Cardiac septum (tissue), 1 donor: ENCODE measurements at regions not wholly inside any gene's neighbourhood (a gene's known extent, or its start where the extent isn't known, plus 50 kb on each side); places are given as distances from the start of the nearest gene placed in this dataset.
"Not testable (repeated sequence)": the region's sequence is repeated elsewhere in the genome, so short reads cannot be mapped to it uniquely, and the experiment has no call there.

Experiments used
- DNase-seq: peaks from one replicate; pipeline ENCODE4 v3.0.0-alpha.2; 2020; ENCODE audit warnings: low spot score
- intact Hi-C: fragments of 100-400 bp; cut with DNase I; formaldehyde crosslinking; loops from one replicate; pipeline ENCODE4 v1.14.0; 2022
- donor health status: DM: no; HTN: no; CAD: no.

GRCh38 chr14:43535231-43535838 lies 971.7 kb downstream of the FSCB start:
- intact Hi-C loops: no loop called here
- no peak for DNase-seq

GRCh38 chr14:43532825-43533416 lies 974.2 kb downstream of the FSCB start:
- no peak for DNase-seq
- intact Hi-C loops: no loop called here

- DNase-seq: no peak
- intact Hi-C loops: no loop called here
Observed at GRCh38 chr14:43528321-43528720, 978.8 kb downstream of the FSCB start.

- DNase-seq: no peak
- intact Hi-C loops: no loop called here
Observed at GRCh38 chr14:43525658-43526057, 981.4 kb downstream of the FSCB start.

GRCh38 chr14:43522901-43523300 lies 984.2 kb downstream of the FSCB start:
- intact Hi-C loops: no loop called here
- no peak for DNase-seq

- no peak for DNase-seq
- intact Hi-C loops: no loop called here
Observed at GRCh38 chr14:43522191-43522590, 984.9 kb downstream of the FSCB start.

GRCh38 chr14:43503508-43503907 lies 1003.6 kb downstream of the FSCB start:
- intact Hi-C loops: no loop called here
- DNase-seq: no peak

GRCh38 chr14:43492359-43492758 lies 1014.7 kb downstream of the FSCB start:
- DNase-seq, intact Hi-C loops: not testable (repeated sequence)

GRCh38 chr14:43483415-43483814 lies 1023.7 kb downstream of the FSCB start:
- intact Hi-C loops: no loop called here

GRCh38 chr14:43481864-43482263 lies 1025.2 kb downstream of the FSCB start:
- DNase-seq: no peak
- intact Hi-C loops: no loop called here

More at GRCh38 chr14:43483415-43483814, 1023.7 kb downstream of the FSCB start:
- no peak for DNase-seq

GRCh38 chr14:43480976-43481375 lies 1026.1 kb downstream of the FSCB start:
- DNase-seq: no peak
- intact Hi-C loops: no loop called here

- no peak for DNase-seq
- intact Hi-C loops: no loop called here
Observed at GRCh38 chr14:43479596-43480195, 1027.4 kb downstream of the FSCB start.

- intact Hi-C loops: no loop called here
- DNase-seq: no peak
Observed at GRCh38 chr14:43476822-43477221, 1030.3 kb downstream of the FSCB start.

GRCh38 chr14:43475757-43476156 lies 1031.3 kb downstream of the FSCB start:
- DNase-seq: no peak
- intact Hi-C loops: no loop called here

GRCh38 chr14:43471595-43471994 lies 1035.5 kb downstream of the FSCB start:
- no peak for DNase-seq
- intact Hi-C loops: no loop called here

- intact Hi-C loops: no loop called here
- DNase-seq: no peak
Observed at GRCh38 chr14:43464968-43465367, 1042.1 kb downstream of the FSCB start.

GRCh38 chr14:43449291-43449690 lies 1057.8 kb downstream of the FSCB start:
- intact Hi-C loops: no loop called here
- no peak for DNase-seq

GRCh38 chr14:43438056-43438455 lies 1069.0 kb downstream of the FSCB start:
- intact Hi-C loops: no loop called here
- no peak for DNase-seq

- intact Hi-C loops: no loop called here
- no peak for DNase-seq
Observed at GRCh38 chr14:43418324-43418723, 1088.8 kb downstream of the FSCB start.

- DNase-seq: no peak
- intact Hi-C loops: no loop called here
Observed at GRCh38 chr14:43413084-43413483, 1094.0 kb downstream of the FSCB start.

- DNase-seq: no peak
- intact Hi-C loops: no loop called here
Observed at GRCh38 chr14:43411841-43412240, 1095.2 kb downstream of the FSCB start.
